WTC11 (cell line): ENCODE measurements at regions not wholly inside any gene's neighbourhood (a gene's known extent, or its start where the extent isn't known, plus 50 kb on each side); places are given as distances from the start of the nearest gene placed in this dataset.

Experiments
- ATAC-seq: fragments of 200-7000 bp; cut with Tn5 transposase; 2 replicates; pipeline ENCODE4 v1.10.0; 2021; ENCODE audit warnings: mild to moderate bottlenecking, moderate library complexity
- CTCF ChIA-PET: fragments of 300-600 bp; sonication (Branson Sonifier 250); formaldehyde crosslinking; loops from one replicate; lab custom pipeline; 2021; ENCODE audit warnings: antibody characterized with exemption; lab: Charles Lee
- POLR2A ChIA-PET: fragments of 350-600 bp; sonication (Branson Sonifier 250); formaldehyde crosslinking; loops from one replicate; lab custom pipeline; 2021; ENCODE audit warnings: antibody characterized with exemption; lab: Charles Lee
- DNase-seq: peaks from one replicate; pipeline ENCODE4 v3.0.0; 2021; ENCODE audit warnings: low spot score
- H3K27ac Mint-ChIP-seq: 2 replicates; pipeline ENCODE4 v1.8.0; 2021; ENCODE audit warnings: mixed read lengths
- H3K27me3 Mint-ChIP-seq: 2 replicates; pipeline ENCODE4 v1.8.0; 2021; ENCODE audit warnings: low read depth, mild to moderate bottlenecking, moderate library complexity, mixed read lengths
- H3K36me3 Mint-ChIP-seq: 2 replicates; pipeline ENCODE4 v1.8.0; 2021; ENCODE audit warnings: mixed read lengths
- H3K4me1 Mint-ChIP-seq: 2 replicates; pipeline ENCODE4 v1.8.0; 2022; ENCODE audit warnings: mixed read lengths
- H3K4me3 Mint-ChIP-seq: 2 replicates; pipeline ENCODE4 v1.8.0; 2021; ENCODE audit warnings: mild to moderate bottlenecking, moderate library complexity, mixed read lengths
- H3K9me3 Mint-ChIP-seq: 2 replicates; pipeline ENCODE4 v1.8.0; 2021; ENCODE audit warnings: mixed read lengths
- ARID4B ChIP-seq: sonication (generic); formaldehyde crosslinking; IDR thresholded peaks from 2 replicates; pipeline ENCODE4 v1.8.0; 2023; ENCODE audit warnings: missing genetic modification reagents, mild to moderate bottlenecking, borderline replicate concordance
- CREB1 ChIP-seq: sonication (generic); formaldehyde crosslinking; IDR thresholded peaks from 2 replicates; pipeline ENCODE4 v1.8.0; 2023; ENCODE audit warnings: mild to moderate bottlenecking, missing genetic modification reagents
- E2F1 ChIP-seq: sonication (generic); formaldehyde crosslinking; IDR thresholded peaks from 2 replicates; pipeline ENCODE4 v1.8.0; 2022; ENCODE audit warnings: mild to moderate bottlenecking, missing genetic modification reagents
- E2F5 ChIP-seq: sonication (generic); formaldehyde crosslinking; IDR thresholded peaks from 2 replicates; pipeline ENCODE4 v1.8.1; 2022; ENCODE audit warnings: mild to moderate bottlenecking, moderate library complexity, missing genetic modification reagents
- ETV6 ChIP-seq: sonication (generic); formaldehyde crosslinking; IDR thresholded peaks from 2 replicates; pipeline ENCODE4 v1.8.1; 2022; ENCODE audit warnings: mild to moderate bottlenecking, missing genetic modification reagents
- FOXJ3 ChIP-seq: sonication (generic); formaldehyde crosslinking; IDR thresholded peaks from 2 replicates; pipeline ENCODE4 v1.9.0; 2021; ENCODE audit warnings: missing genetic modification reagents, mild to moderate bottlenecking, borderline replicate concordance
- FOXK1 ChIP-seq: sonication (generic); formaldehyde crosslinking; IDR thresholded peaks from 2 replicates; pipeline ENCODE4 v1.8.0; 2022; ENCODE audit warnings: mild to moderate bottlenecking, moderate library complexity, missing genetic modification reagents
- GABPB1 ChIP-seq: sonication (generic); formaldehyde crosslinking; IDR thresholded peaks from 2 replicates; pipeline ENCODE4 v1.8.1; 2023; ENCODE audit warnings: mild to moderate bottlenecking, missing genetic modification reagents
- HMGA2 ChIP-seq: fragments of 250-450 bp; sonication (Bioruptor Pico); IDR thresholded peaks from 2 replicates; pipeline ENCODE4 v1.4.0; 2021; ENCODE audit warnings: mild to moderate bottlenecking, moderate library complexity
- JUN ChIP-seq: sonication (generic); formaldehyde crosslinking; IDR thresholded peaks from 2 replicates; pipeline ENCODE4 v1.8.0; 2023; ENCODE audit warnings: mild to moderate bottlenecking, missing genetic modification reagents
- KAT7 ChIP-seq: sonication (generic); formaldehyde crosslinking; IDR thresholded peaks from 2 replicates; pipeline ENCODE4 v1.8.1; 2023; ENCODE audit warnings: missing genetic modification reagents, mild to moderate bottlenecking, borderline replicate concordance
- MXD4 ChIP-seq: fragments of 250-450 bp; sonication (Bioruptor Pico); IDR thresholded peaks from 2 replicates; pipeline ENCODE4 v1.8.0; 2021; ENCODE audit warnings: mild to moderate bottlenecking, moderate library complexity, borderline replicate concordance
- NFATC4 ChIP-seq: fragments of 250-450 bp; sonication (Bioruptor Pico); IDR thresholded peaks from 2 replicates; pipeline ENCODE4 v1.9.0; 2021; ENCODE audit warnings: mild to moderate bottlenecking
- NR1H2 ChIP-seq: sonication (generic); formaldehyde crosslinking; IDR thresholded peaks from 2 replicates; pipeline ENCODE4 v1.9.0; 2021; ENCODE audit warnings: mild to moderate bottlenecking, moderate library complexity, missing genetic modification reagents
- NR2C2 ChIP-seq: sonication (generic); formaldehyde crosslinking; IDR thresholded peaks from 2 replicates; pipeline ENCODE4 v1.8.0; 2022; ENCODE audit warnings: mild to moderate bottlenecking, missing genetic modification reagents
- TEAD4 ChIP-seq: sonication (generic); formaldehyde crosslinking; IDR thresholded peaks from 2 replicates; pipeline ENCODE4 v1.8.0; 2022; ENCODE audit warnings: mild to moderate bottlenecking, missing genetic modification reagents
- ZNF232 ChIP-seq: sonication (generic); formaldehyde crosslinking; IDR thresholded peaks from 2 replicates; pipeline ENCODE4 v1.8.0; 2022; ENCODE audit warnings: mild to moderate bottlenecking, missing genetic modification reagents
- ZNF263 ChIP-seq: sonication (generic); formaldehyde crosslinking; IDR thresholded peaks from 2 replicates; pipeline ENCODE4 v1.8.1; 2022; ENCODE audit warnings: low read depth, mild to moderate bottlenecking, moderate library complexity, missing genetic modification reagents
- ZNF317 ChIP-seq: sonication (generic); formaldehyde crosslinking; IDR thresholded peaks from 2 replicates; pipeline ENCODE4 v1.8.1; 2023; ENCODE audit warnings: low read depth, mild to moderate bottlenecking, moderate library complexity, missing genetic modification reagents, borderline replicate concordance
- ZNF396 ChIP-seq: fragments of 250-450 bp; sonication (Bioruptor Pico); IDR thresholded peaks from 2 replicates; pipeline ENCODE4 v1.8.0; 2021; ENCODE audit warnings: mild to moderate bottlenecking, moderate library complexity, borderline replicate concordance
- ZNF416 ChIP-seq: fragments of 250-450 bp; sonication (Bioruptor Pico); IDR thresholded peaks from 2 replicates; pipeline ENCODE4 v1.9.0; 2021; ENCODE audit warnings: mild to moderate bottlenecking, inconsistent platforms

- Mint-ChIP-seq H3K9me3 (peaks cover 11% of the 10 kb centered on the region), H3K27ac (no peak overlapping the region), H3K4me1 (no peaks in the 10 kb centered on the region), H3K4me3 (no peak overlapping the region), H3K27me3 (no peaks in the 10 kb centered on the region), H3K36me3 (no peaks in the 10 kb centered on the region)
- TF ChIP-seq E2F5 (CRISPR knock-in tag) (no peak), NFATC4 (CRISPR knock-in tag) (no peak), ZNF317 (CRISPR knock-in tag) (no peak), HMGA2 (CRISPR knock-in tag) (no peak), MXD4 (no peak), ZNF232 (CRISPR knock-in tag) (no peak), CREB1 (CRISPR knock-in tag) (no peak), NR1H2 (CRISPR knock-in tag) (no peak), KAT7 (no peak), ZNF396 (CRISPR knock-in tag) (no peak), GABPB1 (CRISPR knock-in tag) (no peak), JUN (CRISPR knock-in tag) (no peak), E2F1 (CRISPR knock-in tag) (no peak), NR2C2 (no peak), FOXJ3 (CRISPR knock-in tag) (no peak), FOXK1 (CRISPR knock-in tag) (no peak), TEAD4 (CRISPR knock-in tag) (no peak), ZNF416 (CRISPR knock-in tag) (no peak)
- DNase-seq (no peak), ATAC-seq (no peak)
- ChIA-PET CTCF (no interaction called here), POLR2A (no interaction called here)
Measured at GRCh38 chr7:15752377-15752776, 65.9 kb upstream of the MEOX2 start.

- Mint-ChIP-seq H3K36me3 (no peaks in the 10 kb centered on the region), H3K27ac (no peak overlapping the region), H3K4me3 (no peak overlapping the region), H3K4me1 (no peaks in the 10 kb centered on the region), H3K9me3 (peaks cover 11% of the 10 kb centered on the region), H3K27me3 (no peaks in the 10 kb centered on the region)
- CTCF ChIA-PET, result no interaction called here
- POLR2A ChIA-PET, result no interaction called here
- DNase-seq (no peak), ATAC-seq (no peak)
- TF ChIP-seq ARID4B (CRISPR knock-in tag) (no peak), TEAD4 (CRISPR knock-in tag) (no peak), ZNF263 (CRISPR knock-in tag) (no peak), ETV6 (CRISPR knock-in tag) (no peak)
Measured at GRCh38 chr7:15751191-15751701, 64.8 kb upstream of the MEOX2 start.
